GM18498 (cell line): ENCODE measurements at regions not wholly inside any gene's neighbourhood (a gene's known extent, or its start where the extent isn't known, plus 50 kb on each side); places are given as distances from the start of the nearest gene placed in this dataset.
A peak's percentile ranks its signal among the peaks of the same experiment; 100 is the strongest.
"Not testable (repeated sequence)": the region's sequence is repeated elsewhere in the genome, so short reads cannot be mapped to it uniquely, and the experiment has no call there.

Experiments
- ATAC-seq: cut with Tn5 transposase; IDR thresholded peaks from one replicate; pipeline ENCODE4 v1.9.1; 2021; ENCODE audit warnings: mild to moderate bottlenecking, moderate library complexity; ENCODE audit not compliant: unreplicated experiment

GRCh38 chr13:79847882-79848592 lies 367.1 kb downstream of the NDFIP2 start:
- ATAC-seq = no peak

GRCh38 chr13:79846386-79846785 lies 365.4 kb downstream of the NDFIP2 start:
- ATAC-seq = no peak

- no peak for ATAC-seq
Observed at GRCh38 chr13:79837741-79838450, 356.9 kb downstream of the NDFIP2 start.

- ATAC-seq = not testable (repeated sequence)
Observed at GRCh38 chr13:79836121-79836520, 355.2 kb downstream of the NDFIP2 start.

GRCh38 chr13:79834876-79835275 lies 353.9 kb downstream of the NDFIP2 start:
- no peak for ATAC-seq

GRCh38 chr13:79833991-79834390 lies 353.0 kb downstream of the NDFIP2 start:
- ATAC-seq = no peak

GRCh38 chr13:79831556-79831955 lies 350.6 kb downstream of the NDFIP2 start:
- ATAC-seq = no peak

- no peak for ATAC-seq
Observed at GRCh38 chr13:79830945-79831344, 350.0 kb downstream of the NDFIP2 start.

- ATAC-seq = no peak
Observed at GRCh38 chr13:79830426-79830825, 349.5 kb downstream of the NDFIP2 start.

GRCh38 chr13:79829880-79830279 lies 348.9 kb downstream of the NDFIP2 start:
- ATAC-seq = no peak

- no peak for ATAC-seq
Observed at GRCh38 chr13:79825959-79826358, 345.0 kb downstream of the NDFIP2 start.

- no peak for ATAC-seq
Observed at GRCh38 chr13:79815041-79815440, 334.1 kb downstream of the NDFIP2 start.

GRCh38 chr13:79812070-79812850 lies 331.3 kb downstream of the NDFIP2 start:
- peak; percentile 78 for ATAC-seq

- ATAC-seq = no peak
Observed at GRCh38 chr13:79811170-79811569, 330.2 kb downstream of the NDFIP2 start.

GRCh38 chr13:79810669-79811068 lies 329.7 kb downstream of the NDFIP2 start:
- ATAC-seq = no peak

- no peak for ATAC-seq
Observed at GRCh38 chr13:79810018-79810417, 329.1 kb downstream of the NDFIP2 start.

- ATAC-seq = no peak
Observed at GRCh38 chr13:79808475-79808874, 327.5 kb downstream of the NDFIP2 start.

GRCh38 chr13:79807554-79807953 lies 326.6 kb downstream of the NDFIP2 start:
- no peak for ATAC-seq

- no peak for ATAC-seq
Observed at GRCh38 chr13:79806821-79807220, 325.9 kb downstream of the NDFIP2 start.

GRCh38 chr13:79805317-79805716 lies 324.4 kb downstream of the NDFIP2 start:
- ATAC-seq = no peak

GRCh38 chr13:79803989-79804388 lies 323.0 kb downstream of the NDFIP2 start:
- peak; percentile 76 for ATAC-seq

- no peak for ATAC-seq
Observed at GRCh38 chr13:79803296-79803695, 322.3 kb downstream of the NDFIP2 start.
